ENCODE measurements at regions not wholly inside any gene's neighbourhood (a gene's known extent, or its start where the extent isn't known, plus 50 kb on each side); places are given as distances from the start of the nearest gene placed in this dataset.

DNA sequence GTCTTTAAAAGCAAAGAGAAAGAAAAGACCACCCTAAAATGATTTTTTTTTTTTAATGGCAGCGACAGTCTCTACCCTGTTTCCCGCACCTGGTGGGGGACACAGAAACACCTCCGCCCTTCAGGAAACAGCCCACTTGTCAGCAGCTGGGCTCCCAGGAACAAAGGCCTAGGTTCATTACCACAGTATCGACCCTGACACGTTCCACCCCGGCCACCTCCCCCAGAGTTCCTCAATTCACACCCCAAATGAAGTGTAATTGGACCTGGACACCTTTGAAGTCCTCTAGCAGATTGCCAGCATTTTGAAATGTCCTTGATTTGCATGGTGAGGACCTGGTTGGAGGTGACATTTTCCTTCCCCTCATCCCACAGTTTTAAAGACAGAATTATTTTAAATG is 175.0 kb upstream of the BCOR start:
- Histone ChIP-seq H3K27me3 (no peaks in the 10 kb centered on the region), H3K9me3 (ENCODE audit: low read depth) (no peaks in the 10 kb centered on the region), H3K4me3 (no peak overlapping the region), H3K36me3 (no peaks in the 10 kb centered on the region), H3K27ac (no peak overlapping the region), H3K4me1 (ENCODE audit: low read depth) (peaks cover 7% of the 10 kb centered on the region)
- TF ChIP-seq, protein P1, sequence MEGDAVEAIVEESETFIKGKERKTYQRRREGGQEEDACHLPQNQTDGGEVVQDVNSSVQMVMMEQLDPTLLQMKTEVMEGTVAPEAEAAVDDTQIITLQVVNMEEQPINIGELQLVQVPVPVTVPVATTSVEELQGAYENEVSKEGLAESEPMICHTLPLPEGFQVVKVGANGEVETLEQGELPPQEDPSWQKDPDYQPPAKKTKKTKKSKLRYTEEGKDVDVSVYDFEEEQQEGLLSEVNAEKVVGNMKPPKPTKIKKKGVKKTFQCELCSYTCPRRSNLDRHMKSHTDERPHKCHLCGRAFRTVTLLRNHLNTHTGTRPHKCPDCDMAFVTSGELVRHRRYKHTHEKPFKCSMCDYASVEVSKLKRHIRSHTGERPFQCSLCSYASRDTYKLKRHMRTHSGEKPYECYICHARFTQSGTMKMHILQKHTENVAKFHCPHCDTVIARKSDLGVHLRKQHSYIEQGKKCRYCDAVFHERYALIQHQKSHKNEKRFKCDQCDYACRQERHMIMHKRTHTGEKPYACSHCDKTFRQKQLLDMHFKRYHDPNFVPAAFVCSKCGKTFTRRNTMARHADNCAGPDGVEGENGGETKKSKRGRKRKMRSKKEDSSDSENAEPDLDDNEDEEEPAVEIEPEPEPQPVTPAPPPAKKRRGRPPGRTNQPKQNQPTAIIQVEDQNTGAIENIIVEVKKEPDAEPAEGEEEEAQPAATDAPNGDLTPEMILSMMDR (IDR thresholded peaks at IDR 0.05; ENCODE audit: low read depth, low read length): no peak
- DNase-seq (ENCODE audit: low read depth in 1 of 2, low spot score in 1 of 2): no peak

DNA sequence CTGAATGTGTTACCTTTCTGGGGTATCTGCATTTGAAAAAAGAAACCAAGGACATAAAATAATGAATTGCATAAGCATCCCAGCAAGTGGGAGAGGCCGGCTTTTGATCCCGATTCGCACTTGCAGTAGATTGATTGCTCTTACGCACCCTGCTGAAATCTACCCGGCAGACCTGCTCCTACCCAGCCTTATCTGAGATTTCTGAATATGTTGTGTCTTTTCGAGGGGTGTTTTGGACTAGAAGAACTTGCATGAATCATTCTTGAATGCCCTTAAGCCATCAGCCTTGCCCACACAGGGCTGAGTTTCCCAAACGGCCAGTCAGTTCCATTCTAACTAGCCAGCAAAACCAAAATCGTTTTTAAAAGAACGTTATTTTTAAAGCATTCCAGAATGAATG is 174.4 kb upstream of the BCOR start:
- Histone ChIP-seq H3K9me3 (ENCODE audit: low read depth) (no peaks in the 10 kb centered on the region), H3K27ac (no peak overlapping the region)
- DNase-seq (ENCODE audit: low read depth in 1 of 2, low spot score in 1 of 2): no peak

DNA sequence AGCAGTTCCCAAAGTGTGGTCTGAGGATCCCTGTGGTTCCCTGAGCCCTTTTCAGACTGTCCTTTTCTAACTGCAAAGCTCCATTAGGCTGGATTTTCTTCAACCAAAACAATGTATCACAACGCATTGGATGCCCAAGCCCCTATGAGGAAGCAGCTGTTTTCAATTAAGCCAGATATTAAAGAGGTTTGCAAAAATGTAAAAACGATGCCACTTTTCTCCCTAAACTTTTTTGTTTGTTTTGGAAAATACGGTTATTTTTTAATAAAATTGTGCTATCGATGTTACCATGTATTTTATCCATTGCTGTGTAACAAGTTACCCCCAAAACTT is 170.4 kb upstream of the BCOR start:
- H3K4me1 ChIP-seq (ENCODE audit: low read depth): peaks cover 8% of the 10 kb centered on the region
- no peak overlapping the region for H3K4me3 ChIP-seq
- no peaks in the 10 kb centered on the region for H3K9me3 ChIP-seq (ENCODE audit: low read depth)
- no peaks in the 10 kb centered on the region for H3K27me3 ChIP-seq
- DNase-seq (ENCODE audit: low read depth in 1 of 2, low spot score in 1 of 2): no peak
- H3K27ac ChIP-seq: no peak overlapping the region
- TF ChIP-seq, protein P1 (IDR thresholded peaks at IDR 0.05; ENCODE audit: low read depth, low read length): no peak
- H3K36me3 ChIP-seq: no peaks in the 10 kb centered on the region

More for the DNA sequence above, 174.4 kb upstream of the BCOR start:
- Histone ChIP-seq H3K4me1 (ENCODE audit: low read depth) (peaks cover 12% of the 10 kb centered on the region), H3K4me3 (no peak overlapping the region), H3K36me3 (no peaks in the 10 kb centered on the region), H3K27me3 (no peaks in the 10 kb centered on the region)
- TF ChIP-seq, protein P1 (IDR thresholded peaks at IDR 0.05; ENCODE audit: low read depth, low read length): no peak

DNA sequence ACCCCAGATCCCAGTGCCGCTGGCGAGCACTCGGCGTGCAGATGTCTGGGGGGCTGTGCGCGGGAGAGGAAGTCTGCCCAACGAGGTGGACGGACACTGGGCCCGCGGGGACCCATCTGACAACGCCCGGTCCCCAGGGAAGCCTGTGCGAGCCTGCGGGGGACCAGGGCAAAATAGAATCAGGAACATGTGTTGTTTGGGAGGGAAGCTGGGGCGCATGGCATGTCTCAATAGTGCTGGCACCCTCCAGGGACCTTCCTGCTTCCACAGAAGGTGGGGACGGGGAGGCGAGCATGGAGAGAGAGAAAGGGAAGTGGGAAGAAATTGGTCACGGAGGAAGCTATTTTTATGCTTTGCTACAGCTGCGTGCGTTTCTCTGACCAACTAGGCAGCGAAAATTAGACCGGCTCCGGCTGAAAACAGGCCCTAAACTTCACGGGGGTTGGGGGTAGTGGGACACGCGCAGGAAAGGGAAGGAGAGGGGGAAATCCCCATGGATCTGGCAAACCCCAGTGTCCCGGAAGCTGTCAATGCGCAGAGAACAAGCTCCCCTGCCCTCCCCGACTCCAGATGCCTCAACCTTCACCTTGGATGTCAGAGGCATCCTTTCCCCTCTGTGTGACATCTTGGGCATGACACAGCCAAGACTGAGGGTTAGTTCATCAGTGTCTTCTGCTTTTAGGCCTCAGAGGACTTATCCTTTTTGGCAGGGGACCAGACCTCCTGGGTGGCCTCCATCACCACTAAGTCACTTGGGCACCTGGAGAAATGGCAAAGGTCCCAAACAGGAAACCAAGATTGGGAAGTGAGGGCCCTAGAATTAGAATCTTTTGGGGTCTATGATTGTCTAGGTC is 169.8 kb upstream of the BCOR start:
- Histone ChIP-seq H3K36me3 (no peaks in the 10 kb centered on the region), H3K27me3 (no peaks in the 10 kb centered on the region), H3K4me1 (ENCODE audit: low read depth) (peaks cover 6% of the 10 kb centered on the region), H3K4me3 (peak overlapping the region; percentile 28), H3K9me3 (ENCODE audit: low read depth) (no peaks in the 10 kb centered on the region), H3K27ac (no peak overlapping the region)
- DNase-seq (ENCODE audit: low read depth in 1 of 2, low spot score in 1 of 2): no peak
- TF ChIP-seq, protein P1 (IDR thresholded peaks at IDR 0.05; ENCODE audit: low read depth, low read length): no peak

DNA sequence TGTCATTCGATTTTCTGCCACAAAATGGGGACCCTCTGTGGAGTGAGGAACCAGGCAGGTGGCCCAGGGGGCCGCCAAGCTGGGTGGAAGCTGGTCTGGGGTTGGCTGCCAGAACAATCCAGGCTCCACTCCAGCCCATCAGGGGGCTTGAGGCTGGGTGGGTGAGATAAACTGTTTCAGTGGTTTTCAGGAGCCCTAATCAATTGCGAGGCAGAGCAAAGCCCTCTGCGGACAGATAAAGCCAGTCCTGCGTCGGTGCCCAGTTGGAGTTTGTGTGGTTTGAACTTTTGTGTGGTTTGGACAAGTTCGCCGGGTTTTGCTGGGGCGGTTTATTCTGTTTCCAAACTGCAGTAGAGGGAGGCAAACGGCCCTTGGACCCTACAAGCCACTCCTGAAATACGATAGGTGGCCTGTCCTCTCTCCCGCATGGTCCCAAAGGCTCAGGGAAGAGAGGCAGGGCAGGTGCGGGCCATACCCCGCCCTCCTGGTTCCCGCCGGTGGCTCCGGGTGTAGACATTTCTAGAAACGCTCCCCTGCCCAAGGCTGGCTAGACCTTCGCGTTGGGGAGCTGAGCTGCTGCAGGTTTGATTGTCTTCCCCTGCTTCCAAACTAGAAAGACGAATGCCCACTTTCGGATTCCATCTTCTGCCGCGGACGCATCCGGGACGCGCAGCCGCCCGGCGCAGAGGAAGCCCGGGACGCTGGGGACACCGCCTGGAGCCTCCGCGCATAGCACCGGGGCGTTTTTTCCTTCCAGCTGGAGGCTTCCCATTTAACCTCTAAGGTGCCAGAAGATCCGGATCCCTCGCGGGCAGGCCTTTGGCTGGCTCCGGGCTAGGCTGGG is 169.0 kb upstream of the BCOR start:
- no peak overlapping the region for H3K27ac ChIP-seq
- TF ChIP-seq, protein P1 (IDR thresholded peaks at IDR 0.05; ENCODE audit: low read depth, low read length): peak; percentile 68

More for the DNA sequence above, 169.0 kb upstream of the BCOR start:
- Histone ChIP-seq H3K27me3 (no peaks in the 10 kb centered on the region), H3K4me3 (peak overlapping the region; percentile 28), H3K36me3 (no peaks in the 10 kb centered on the region), H3K9me3 (ENCODE audit: low read depth) (no peaks in the 10 kb centered on the region), H3K4me1 (ENCODE audit: low read depth) (peaks cover 6% of the 10 kb centered on the region)
- DNase-seq (ENCODE audit: low read depth in 1 of 2, low spot score in 1 of 2): peak; percentile 74 to 86

Measured in cardiac muscle cell (in vitro differentiated cells and primary cell).